HG02885 (cell line): ENCODE measurements at regions not wholly inside any gene's neighbourhood (a gene's known extent, or its start where the extent isn't known, plus 50 kb on each side); places are given as distances from the start of the nearest gene placed in this dataset.
"Not testable (repeated sequence)": the region's sequence is repeated elsewhere in the genome, so short reads cannot be mapped to it uniquely, and the experiment has no call there.

Experiments
- ATAC-seq: cut with Tn5 transposase; IDR thresholded peaks from one replicate; pipeline ENCODE4 v1.9.1; 2021; ENCODE audit warnings: mild to moderate bottlenecking; ENCODE audit not compliant: unreplicated experiment, poor library complexity

- no peak for ATAC-seq
Measured at GRCh38 chr11:23885801-23886200, 611.1 kb upstream of the LUZP2 start.

GRCh38 chr11:23887122-23887521 lies 609.7 kb upstream of the LUZP2 start:
- ATAC-seq = not testable (repeated sequence)

GRCh38 chr11:23893126-23893525 lies 603.7 kb upstream of the LUZP2 start:
- no peak for ATAC-seq

GRCh38 chr11:23897453-23898286 lies 599.2 kb upstream of the LUZP2 start:
- ATAC-seq = no peak

GRCh38 chr11:23903044-23903704 lies 593.7 kb upstream of the LUZP2 start:
- ATAC-seq = no peak

- ATAC-seq = no peak
Measured at GRCh38 chr11:23919455-23919854, 577.4 kb upstream of the LUZP2 start.

- ATAC-seq = no peak
Measured at GRCh38 chr11:23923357-23923756, 573.5 kb upstream of the LUZP2 start.

- no peak for ATAC-seq
Measured at GRCh38 chr11:23924226-23924625, 572.6 kb upstream of the LUZP2 start.

- no peak for ATAC-seq
Measured at GRCh38 chr11:23931443-23931842, 565.4 kb upstream of the LUZP2 start.

- ATAC-seq = no peak
Measured at GRCh38 chr11:23932485-23932898, 564.4 kb upstream of the LUZP2 start.

- no peak for ATAC-seq
Measured at GRCh38 chr11:23933721-23934120, 563.1 kb upstream of the LUZP2 start.

- not testable (repeated sequence) for ATAC-seq
Measured at GRCh38 chr11:23934671-23935270, 562.1 kb upstream of the LUZP2 start.

GRCh38 chr11:23942117-23942815 lies 554.6 kb upstream of the LUZP2 start:
- ATAC-seq = not testable (repeated sequence)

GRCh38 chr11:23944923-23945322 lies 551.9 kb upstream of the LUZP2 start:
- ATAC-seq = no peak

GRCh38 chr11:23947883-23948282 lies 549.0 kb upstream of the LUZP2 start:
- ATAC-seq = no peak

GRCh38 chr11:23948851-23949250 lies 548.0 kb upstream of the LUZP2 start:
- no peak for ATAC-seq

GRCh38 chr11:23953951-23954710 lies 542.7 kb upstream of the LUZP2 start:
- no peak for ATAC-seq

- no peak for ATAC-seq
Measured at GRCh38 chr11:23954730-23955129, 542.1 kb upstream of the LUZP2 start.

GRCh38 chr11:23956586-23956985 lies 540.3 kb upstream of the LUZP2 start:
- no peak for ATAC-seq

- ATAC-seq = no peak
Measured at GRCh38 chr11:23957314-23957713, 539.5 kb upstream of the LUZP2 start.
